ENCODE measurements at regions not wholly inside any gene's neighbourhood (a gene's known extent, or its start where the extent isn't known, plus 50 kb on each side); places are given as distances from the start of the nearest gene placed in this dataset.
"Not testable (repeated sequence)": the region's sequence is repeated elsewhere in the genome, so short reads cannot be mapped to it uniquely, and the experiment has no call there.

DNA sequence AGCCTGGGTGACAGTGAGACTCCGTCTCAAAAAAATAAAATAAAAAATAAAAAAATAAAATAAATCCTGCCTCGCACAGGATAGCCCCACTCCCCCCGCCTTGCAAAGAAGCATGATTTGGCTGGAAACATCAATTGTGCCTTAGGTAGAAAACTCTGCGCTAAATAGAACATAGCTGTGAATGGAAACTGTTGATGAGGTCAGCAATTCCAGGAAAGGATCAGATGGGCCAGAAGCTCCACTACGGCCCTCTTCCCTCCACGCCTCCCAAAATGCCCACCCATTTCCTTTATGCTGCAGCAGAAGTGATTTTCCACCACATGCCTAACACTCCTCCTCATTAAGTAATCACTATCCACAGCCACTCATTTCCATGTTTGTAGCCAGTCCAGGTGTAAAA lies 473.4 kb downstream of the XYLT1 start:
- TF ChIP-seq, protein P1, sequence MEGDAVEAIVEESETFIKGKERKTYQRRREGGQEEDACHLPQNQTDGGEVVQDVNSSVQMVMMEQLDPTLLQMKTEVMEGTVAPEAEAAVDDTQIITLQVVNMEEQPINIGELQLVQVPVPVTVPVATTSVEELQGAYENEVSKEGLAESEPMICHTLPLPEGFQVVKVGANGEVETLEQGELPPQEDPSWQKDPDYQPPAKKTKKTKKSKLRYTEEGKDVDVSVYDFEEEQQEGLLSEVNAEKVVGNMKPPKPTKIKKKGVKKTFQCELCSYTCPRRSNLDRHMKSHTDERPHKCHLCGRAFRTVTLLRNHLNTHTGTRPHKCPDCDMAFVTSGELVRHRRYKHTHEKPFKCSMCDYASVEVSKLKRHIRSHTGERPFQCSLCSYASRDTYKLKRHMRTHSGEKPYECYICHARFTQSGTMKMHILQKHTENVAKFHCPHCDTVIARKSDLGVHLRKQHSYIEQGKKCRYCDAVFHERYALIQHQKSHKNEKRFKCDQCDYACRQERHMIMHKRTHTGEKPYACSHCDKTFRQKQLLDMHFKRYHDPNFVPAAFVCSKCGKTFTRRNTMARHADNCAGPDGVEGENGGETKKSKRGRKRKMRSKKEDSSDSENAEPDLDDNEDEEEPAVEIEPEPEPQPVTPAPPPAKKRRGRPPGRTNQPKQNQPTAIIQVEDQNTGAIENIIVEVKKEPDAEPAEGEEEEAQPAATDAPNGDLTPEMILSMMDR (IDR thresholded peaks at IDR 0.05) = no peak
- Histone ChIP-seq H3K4me1 (no peaks in the 10 kb centered on the region), H3K36me3 (no peaks in the 10 kb centered on the region), H3K9me3 (no peaks in the 10 kb centered on the region), H3K27me3 (no peaks in the 10 kb centered on the region), H3K27ac (no peak overlapping the region), H3K4me3 (no peak overlapping the region)
- intact Hi-C loops (cut with DNase I; ENCODE audit: low total_unique reads) = no loop called here
- no peak for DNase-seq

DNA sequence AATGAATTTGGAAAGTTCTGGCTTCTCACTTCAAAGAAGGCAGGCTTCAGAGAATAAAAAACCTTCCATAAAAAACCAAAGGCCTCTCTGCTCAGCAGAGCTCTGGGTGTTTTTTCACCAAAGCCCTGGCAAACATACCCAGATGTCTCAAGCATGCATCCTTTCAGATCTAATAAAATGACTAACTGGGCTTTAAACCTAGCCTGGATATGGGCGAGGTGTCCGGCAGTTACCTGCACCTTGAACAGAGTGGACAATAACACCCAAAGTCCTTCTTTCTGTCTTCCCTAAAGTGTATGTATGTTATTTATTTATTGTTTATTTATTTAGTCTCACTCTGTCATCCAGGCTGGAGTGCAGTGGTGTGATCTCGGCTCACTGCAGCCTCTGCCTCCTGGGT lies 469.3 kb downstream of the XYLT1 start:
- no peaks in the 10 kb centered on the region for H3K4me1 ChIP-seq
- intact Hi-C loops (cut with DNase I; ENCODE audit: low total_unique reads) = no loop called here
- TF ChIP-seq, protein P1 (IDR thresholded peaks at IDR 0.05) = no peak
- DNase-seq = no peak
- H3K27ac ChIP-seq = no peak overlapping the region
- H3K36me3 ChIP-seq = no peaks in the 10 kb centered on the region
- no peaks in the 10 kb centered on the region for H3K27me3 ChIP-seq
- no peak overlapping the region for H3K4me3 ChIP-seq
- H3K9me3 ChIP-seq = no peaks in the 10 kb centered on the region

DNA sequence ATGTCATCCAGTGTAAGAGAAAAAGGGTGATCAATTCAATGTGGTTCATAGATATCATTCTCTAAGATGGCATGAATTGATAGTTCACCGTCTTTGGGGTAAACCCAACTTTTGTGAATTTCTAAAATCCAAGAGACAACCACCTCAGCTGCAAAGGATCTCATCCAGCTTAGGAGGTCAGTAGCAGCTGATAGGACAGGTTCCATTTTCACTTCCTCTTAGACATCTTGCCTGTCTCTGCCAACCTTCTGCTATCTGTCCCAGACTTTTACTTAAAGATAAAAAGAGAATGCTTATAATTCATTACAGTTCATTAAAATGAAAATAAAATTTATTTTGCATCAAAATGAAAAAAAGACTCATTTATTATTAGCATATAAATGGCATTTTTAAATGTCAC lies 468.2 kb downstream of the XYLT1 start:
- H3K27me3 ChIP-seq = no peaks in the 10 kb centered on the region
- no peaks in the 10 kb centered on the region for H3K36me3 ChIP-seq
- intact Hi-C loops (cut with DNase I; ENCODE audit: low total_unique reads) = no loop called here
- TF ChIP-seq, protein P1 (IDR thresholded peaks at IDR 0.05) = no peak
- DNase-seq = no peak
- no peaks in the 10 kb centered on the region for H3K9me3 ChIP-seq
- H3K4me3 ChIP-seq = no peak overlapping the region
- no peak overlapping the region for H3K27ac ChIP-seq
- no peaks in the 10 kb centered on the region for H3K4me1 ChIP-seq

DNA sequence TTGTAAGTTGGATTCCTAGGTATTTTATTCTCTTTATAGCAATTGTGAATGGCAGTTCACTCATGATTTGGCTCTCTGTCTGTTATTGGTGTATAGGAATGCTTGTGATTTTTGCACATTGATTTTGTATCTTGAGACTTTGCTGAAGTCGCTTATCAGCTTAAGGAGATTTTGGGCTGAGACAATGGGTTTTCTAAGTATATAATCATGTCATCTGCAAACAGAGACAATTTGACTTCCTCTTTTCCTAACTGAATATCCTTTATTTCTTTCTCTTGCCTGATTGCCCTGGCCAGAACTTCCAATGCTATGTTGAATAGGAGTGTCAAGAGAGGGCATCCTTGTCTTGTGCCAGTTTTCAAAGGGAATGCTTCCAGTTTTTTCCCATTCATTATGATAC lies 464.8 kb downstream of the XYLT1 start:
- H3K27ac ChIP-seq; intact Hi-C loops (cut with DNase I; ENCODE audit: low total_unique reads); H3K36me3 ChIP-seq; H3K4me3 ChIP-seq; H3K4me1 ChIP-seq; H3K27me3 ChIP-seq; DNase-seq; H3K9me3 ChIP-seq: not testable (repeated sequence)

DNA sequence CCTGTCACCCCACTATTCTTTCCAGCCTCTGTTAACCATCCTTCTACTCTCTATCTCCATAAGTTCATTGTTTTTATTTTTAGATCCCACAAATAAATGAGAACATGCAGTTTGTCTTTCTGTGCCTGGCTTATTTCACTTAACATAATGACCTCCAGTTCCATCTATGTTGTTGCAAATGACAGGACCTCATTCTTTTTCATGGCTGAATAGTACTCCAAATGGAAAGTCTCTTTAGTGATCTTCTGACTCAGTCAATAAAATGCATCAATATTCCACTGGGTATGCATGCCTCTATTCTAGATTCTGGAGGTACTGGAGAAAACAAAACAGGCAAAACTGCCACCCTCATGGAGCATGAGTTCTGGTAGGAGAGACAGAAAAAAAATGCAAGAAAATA lies 459.0 kb downstream of the XYLT1 start:
- Histone ChIP-seq H3K27ac (no peak overlapping the region), H3K27me3 (peaks cover 0 to 4% of the 10 kb centered on the region in 2 donors), H3K36me3 (no peaks in the 10 kb centered on the region), H3K9me3 (peaks cover 0 to 5% (median 0%) of the 10 kb centered on the region in 3 donors), H3K4me1 (no peaks in the 10 kb centered on the region), H3K4me3 (no peak overlapping the region)
- TF ChIP-seq, protein P1 (IDR thresholded peaks at IDR 0.05) = no peak
- DNase-seq = no peak
- intact Hi-C loops (cut with DNase I; ENCODE audit: low total_unique reads) = no loop called here

DNA sequence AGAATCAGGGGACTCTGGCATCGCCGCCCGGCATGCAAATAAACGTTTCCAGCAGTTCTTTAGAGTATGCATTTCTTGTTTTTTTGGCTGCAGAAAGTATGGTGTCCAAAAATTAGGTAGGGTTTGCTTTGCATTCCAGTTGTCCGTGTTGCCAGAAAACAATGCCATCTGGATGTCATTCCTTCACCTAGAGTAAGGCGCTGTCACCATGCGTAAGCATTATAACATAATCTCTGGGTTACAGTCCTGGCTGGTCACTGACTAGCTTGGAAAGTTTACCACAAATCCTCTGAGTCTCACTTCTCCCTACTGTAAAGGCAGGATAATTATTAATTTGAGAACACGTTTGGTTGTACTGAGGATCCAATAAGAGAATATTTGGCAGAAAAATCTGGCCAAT lies 457.7 kb downstream of the XYLT1 start:
- TF ChIP-seq, protein P1 (IDR thresholded peaks at IDR 0.05) = no peak
- H3K27ac ChIP-seq = no peak overlapping the region

More for the DNA sequence above, 457.7 kb downstream of the XYLT1 start:
- peaks cover 0 to 5% (median 5%) of the 10 kb centered on the region in 3 donors for H3K9me3 ChIP-seq
- intact Hi-C loops (cut with DNase I; ENCODE audit: low total_unique reads) = no loop called here
- peaks cover 0 to 4% of the 10 kb centered on the region in 2 donors for H3K27me3 ChIP-seq
- no peak for DNase-seq
- H3K4me3 ChIP-seq = no peak overlapping the region
- H3K36me3 ChIP-seq = no peaks in the 10 kb centered on the region
- no peaks in the 10 kb centered on the region for H3K4me1 ChIP-seq
